HepG2 (cell line): ENCODE measurements at regions not wholly inside any gene's neighbourhood (a gene's known extent, or its start where the extent isn't known, plus 50 kb on each side); places are given as distances from the start of the nearest gene placed in this dataset.

Experiments used
- AKAP8 ChIP-seq: sonication (generic); formaldehyde crosslinking; IDR thresholded peaks from 2 replicates; pipeline ENCODE4 v1.5.1; 2020; ENCODE audit warnings: mild to moderate bottlenecking, missing genetic modification reagents
- ARNTL ChIP-seq: sonication (generic); formaldehyde crosslinking; IDR thresholded peaks from 2 replicates; pipeline ENCODE4 v1.4.0; 2020; ENCODE audit warnings: mild to moderate bottlenecking, missing genetic modification reagents
- ATF1 ChIP-seq: IDR thresholded peaks from 2 replicates; pipeline ENCODE4 v1.6.1; 2016; ENCODE audit warnings: mild to moderate bottlenecking, control low read depth
- BATF2 ChIP-seq: sonication (generic); formaldehyde crosslinking; IDR thresholded peaks from 2 replicates; pipeline ENCODE4 v1.8.0; 2022; ENCODE audit warnings: mild to moderate bottlenecking, missing genetic modification reagents, moderate library complexity
- HNF4A ChIP-seq: sonication (generic); formaldehyde crosslinking; IDR thresholded peaks from 2 replicates; pipeline ENCODE4 v1.4.0; 2020; ENCODE audit warnings: missing genetic modification reagents
- HOMEZ ChIP-seq: IDR thresholded peaks from 2 replicates; pipeline ENCODE4 v1.6.1; 2016; ENCODE audit warnings: low read depth
- IKZF5 ChIP-seq: IDR thresholded peaks from 2 replicates; pipeline ENCODE4 v1.6.1; 2018; ENCODE audit warnings: missing genetic modification reagents, mild to moderate bottlenecking, missing compliant biosample characterization
- MEIS1 ChIP-seq: sonication (generic); formaldehyde crosslinking; IDR thresholded peaks from 2 replicates; pipeline ENCODE4 v1.9.0; 2021; ENCODE audit warnings: mild to moderate bottlenecking, missing genetic modification reagents, moderate library complexity, borderline replicate concordance
- MXD4 ChIP-seq: IDR thresholded peaks from 2 replicates; pipeline ENCODE4 v1.6.1; 2016; ENCODE audit warnings: mild to moderate bottlenecking, missing biosample characterization, missing genetic modification reagents
- NFIC ChIP-seq: IDR thresholded peaks from 2 replicates; pipeline ENCODE4 v1.6.1; 2012; ENCODE audit warnings: mild to moderate bottlenecking, low read length, inconsistent platforms
- NR2F6 ChIP-seq, 2 experiments: IDR thresholded peaks; 2 replicates each; pipeline ENCODE4 v1.6.1; 2016; ENCODE audit warnings: antibody characterized with exemption in 1 of 2, mild to moderate bottlenecking in 1 of 2
- NRL ChIP-seq: sonication (generic); formaldehyde crosslinking; IDR thresholded peaks from 2 replicates; pipeline ENCODE4 v1.5.0; 2020; ENCODE audit warnings: missing genetic modification reagents, mild to moderate bottlenecking, moderate library complexity, borderline replicate concordance
- SAFB2 ChIP-seq: sonication (generic); formaldehyde crosslinking; IDR thresholded peaks from 2 replicates; pipeline ENCODE4 v1.5.1; 2020; ENCODE audit warnings: missing genetic modification reagents, low read depth, mild to moderate bottlenecking, borderline replicate concordance
- SAP130 ChIP-seq: IDR thresholded peaks from 2 replicates; pipeline ENCODE4 v1.6.1; 2016; ENCODE audit warnings: low read depth
- SKIL ChIP-seq: sonication (generic); formaldehyde crosslinking; IDR thresholded peaks from 2 replicates; pipeline ENCODE4 v1.8.0; 2022; ENCODE audit warnings: missing genetic modification reagents, mild to moderate bottlenecking, moderate library complexity, borderline replicate concordance
- SMC3 ChIP-seq: IDR thresholded peaks from 2 replicates; pipeline ENCODE4 v1.6.1; 2011; ENCODE audit warnings: low read length, improper control_type of control experiment
- TBL1XR1 ChIP-seq: fragments of 150-350 bp; IDR thresholded peaks from 2 replicates; pipeline ENCODE4 v1.6.1; 2014; ENCODE audit warnings: borderline replicate concordance, low read length; ENCODE audit not compliant: partially characterized antibody
- TBX3 ChIP-seq: fragments of 450-650 bp; IDR thresholded peaks from 2 replicates; pipeline ENCODE4 v1.6.1; 2017; ENCODE audit warnings: antibody characterized with exemption, mild to moderate bottlenecking, inconsistent platforms, borderline replicate concordance
- ZNF460 ChIP-seq: sonication (generic); formaldehyde crosslinking; IDR thresholded peaks from 2 replicates; pipeline ENCODE4 v1.5.1; 2020; ENCODE audit warnings: missing genetic modification reagents, mild to moderate bottlenecking, borderline replicate concordance
- ZNF530 ChIP-seq: sonication (generic); formaldehyde crosslinking; IDR thresholded peaks from 2 replicates; pipeline ENCODE4 v1.5.0; 2020; ENCODE audit warnings: low read depth, mild to moderate bottlenecking, missing genetic modification reagents
- ZNF556 ChIP-seq: sonication (generic); formaldehyde crosslinking; IDR thresholded peaks from 2 replicates; pipeline ENCODE4 v1.4.0; 2020; ENCODE audit warnings: mild to moderate bottlenecking, missing genetic modification reagents, borderline replicate concordance
- ZNF674 ChIP-seq: sonication (generic); formaldehyde crosslinking; IDR thresholded peaks from 2 replicates; pipeline ENCODE4 v1.5.0; 2020; ENCODE audit warnings: low read depth, mild to moderate bottlenecking, missing genetic modification reagents
- ZNF770 ChIP-seq: sonication (generic); formaldehyde crosslinking; IDR thresholded peaks from 2 replicates; pipeline ENCODE4 v1.5.0; 2020; ENCODE audit warnings: mild to moderate bottlenecking, missing genetic modification reagents

GRCh38 chr3:165133188-165133899, 55.0 kb upstream of the SI start (continued):
- no peak for TF ChIP-seq ZNF770 (CRISPR knock-in tag)
- TF ChIP-seq ZNF460 (CRISPR knock-in tag): no peak
- TF ChIP-seq ZNF556 (CRISPR knock-in tag): no peak
- TF ChIP-seq AKAP8 (CRISPR knock-in tag): no peak
- TF ChIP-seq SAP130 (CRISPR knock-in tag): peak; percentile 47
- TF ChIP-seq NRL (CRISPR knock-in tag): no peak
- TF ChIP-seq MXD4 (CRISPR knock-in tag): no peak
- TF ChIP-seq TBL1XR1: peak; percentile 87
- TF ChIP-seq MEIS1 (CRISPR knock-in tag): no peak
- TF ChIP-seq SAFB2 (CRISPR knock-in tag): no peak
- peak; percentile 49; the same call in 1 of the 2 replicates for TF ChIP-seq SKIL
- peak; percentile 59; the same call in 1 of the 2 replicates for TF ChIP-seq HOMEZ (CRISPR knock-in tag)
- TF ChIP-seq ZNF674: no peak
- TF ChIP-seq HNF4A (CRISPR knock-in tag): peak; percentile 71
- peak; percentile 46; the same call in 1 of the 2 replicates for TF ChIP-seq TBX3
- TF ChIP-seq BATF2 (CRISPR knock-in tag): no peak
- peak; percentile 85; the same call in 1 of the 2 replicates for TF ChIP-seq NFIC
- 0 out of 2 replicates have a peak, but pooled peaks have one; percentile 15 for TF ChIP-seq ATF1 (CRISPR knock-in tag)
- TF ChIP-seq ZNF530 (CRISPR knock-in tag): no peak
- TF ChIP-seq ARNTL (CRISPR knock-in tag): no peak
- TF ChIP-seq SMC3: no peak
- no peak for TF ChIP-seq IKZF5 (CRISPR knock-in tag)
- TF ChIP-seq NR2F6 (IDR thresholded peaks at IDR 0.05): peak; percentile 28; the same call in 1 of the 2 replicates
- TF ChIP-seq NR2F6 (CRISPR knock-in tag; IDR thresholded peaks at IDR 0.05): 0 out of 2 replicates have a peak, but pooled peaks have one; percentile 27
